ENCODE measurements at regions not wholly inside any gene's neighbourhood (a gene's known extent, or its start where the extent isn't known, plus 50 kb on each side); places are given as distances from the start of the nearest gene placed in this dataset.
A peak's percentile ranks its signal among the peaks of the same experiment; 100 is the strongest.

- no peaks in the 10 kb centered on the region for H3K36me3 Mint-ChIP-seq (ENCODE audit: low read depth, unreplicated experiment)
- no peak overlapping the region for H3K27ac Mint-ChIP-seq (ENCODE audit: unreplicated experiment)
- no peak overlapping the region for H3K4me3 Mint-ChIP-seq (ENCODE audit: unreplicated experiment)
- peaks cover 10% of the 10 kb centered on the region for H3K4me1 Mint-ChIP-seq (ENCODE audit: unreplicated experiment)
- TF ChIP-seq CTCF (IDR thresholded peaks at IDR 0.05; ENCODE audit: unreplicated experiment): no peak
- H3K27me3 Mint-ChIP-seq (ENCODE audit: unreplicated experiment): no peaks in the 10 kb centered on the region
- no peaks in the 10 kb centered on the region for H3K9me3 Mint-ChIP-seq (ENCODE audit: unreplicated experiment)
- DNase-seq (ENCODE audit: low spot score): no peak
Measured at GRCh38 chr10:28243923-28244322, 58.9 kb downstream of the MPP7 start.

- Mint-ChIP-seq H3K4me3 (ENCODE audit: unreplicated experiment) (no peak overlapping the region), H3K4me1 (ENCODE audit: unreplicated experiment) (peaks cover 3% of the 10 kb centered on the region), H3K27ac (ENCODE audit: unreplicated experiment) (no peak overlapping the region), H3K9me3 (ENCODE audit: unreplicated experiment) (no peaks in the 10 kb centered on the region), H3K36me3 (ENCODE audit: low read depth, unreplicated experiment) (no peaks in the 10 kb centered on the region), H3K27me3 (ENCODE audit: unreplicated experiment) (no peaks in the 10 kb centered on the region)
- DNase-seq (ENCODE audit: low spot score): no peak
- no peak for TF ChIP-seq CTCF (IDR thresholded peaks at IDR 0.05; ENCODE audit: unreplicated experiment)
Measured at GRCh38 chr10:28242555-28243204, 60.2 kb downstream of the MPP7 start.

- peak; percentile 99 for TF ChIP-seq CTCF (IDR thresholded peaks at IDR 0.05; ENCODE audit: unreplicated experiment)
- DNase-seq (ENCODE audit: low spot score): peak; percentile 50
- Mint-ChIP-seq H3K9me3 (ENCODE audit: unreplicated experiment) (no peaks in the 10 kb centered on the region), H3K4me1 (ENCODE audit: unreplicated experiment) (peaks cover 3% of the 10 kb centered on the region), H3K4me3 (ENCODE audit: unreplicated experiment) (no peak overlapping the region), H3K27ac (ENCODE audit: unreplicated experiment) (no peak overlapping the region), H3K27me3 (ENCODE audit: unreplicated experiment) (no peaks in the 10 kb centered on the region), H3K36me3 (ENCODE audit: low read depth, unreplicated experiment) (no peaks in the 10 kb centered on the region)
Measured at GRCh38 chr10:28241741-28242399, 61.0 kb downstream of the MPP7 start.

GRCh38 chr10:28240400-28240799 lies 62.5 kb downstream of the MPP7 start:
- Mint-ChIP-seq H3K4me3 (ENCODE audit: unreplicated experiment) (no peak overlapping the region), H3K27ac (ENCODE audit: unreplicated experiment) (no peak overlapping the region), H3K9me3 (ENCODE audit: unreplicated experiment) (no peaks in the 10 kb centered on the region), H3K4me1 (ENCODE audit: unreplicated experiment) (peaks cover 3% of the 10 kb centered on the region), H3K36me3 (ENCODE audit: low read depth, unreplicated experiment) (no peaks in the 10 kb centered on the region), H3K27me3 (ENCODE audit: unreplicated experiment) (no peaks in the 10 kb centered on the region)
- no peak for DNase-seq (ENCODE audit: low spot score)
- TF ChIP-seq CTCF (IDR thresholded peaks at IDR 0.05; ENCODE audit: unreplicated experiment): no peak

- H3K9me3 Mint-ChIP-seq (ENCODE audit: unreplicated experiment): no peaks in the 10 kb centered on the region
- no peaks in the 10 kb centered on the region for H3K36me3 Mint-ChIP-seq (ENCODE audit: low read depth, unreplicated experiment)
- H3K27me3 Mint-ChIP-seq (ENCODE audit: unreplicated experiment): no peaks in the 10 kb centered on the region
Measured at GRCh38 chr10:28236591-28236990, 66.3 kb downstream of the MPP7 start.

More at GRCh38 chr10:28236591-28236990, 66.3 kb downstream of the MPP7 start:
- no peak for DNase-seq (ENCODE audit: low spot score)
- no peak overlapping the region for H3K4me3 Mint-ChIP-seq (ENCODE audit: unreplicated experiment)
- no peak overlapping the region for H3K27ac Mint-ChIP-seq (ENCODE audit: unreplicated experiment)
- H3K4me1 Mint-ChIP-seq (ENCODE audit: unreplicated experiment): no peaks in the 10 kb centered on the region
- TF ChIP-seq CTCF (IDR thresholded peaks at IDR 0.05; ENCODE audit: unreplicated experiment): no peak
